CD4-positive, alpha-beta T cell treated with Interleukin-6 at 100 ng/mL for 8 hours (primary cell): ENCODE measurements at regions not wholly inside any gene's neighbourhood (a gene's known extent, or its start where the extent isn't known, plus 50 kb on each side); places are given as distances from the start of the nearest gene placed in this dataset.
"Not testable (repeated sequence)": the region's sequence is repeated elsewhere in the genome, so short reads cannot be mapped to it uniquely, and the experiment has no call there.

ENCODE experiments used
- DNase-seq: peaks from one replicate; pipeline ENCODE4 v3.0.0-alpha.2; 2020; ENCODE audit warnings: mixed read lengths, low spot score

GRCh38 chr4:12333083-12333482 is 904.4 kb upstream of the HS3ST1 start:
- not testable (repeated sequence) for DNase-seq

- DNase-seq = no peak
These were observed 896.3 kb upstream of the HS3ST1 start for GRCh38 chr4:12324965-12325364.

GRCh38 chr4:12319765-12320164 is 891.1 kb upstream of the HS3ST1 start:
- no peak for DNase-seq

- DNase-seq = no peak
These were observed 876.2 kb upstream of the HS3ST1 start for GRCh38 chr4:12304905-12305304.

GRCh38 chr4:12296366-12296765 is 867.7 kb upstream of the HS3ST1 start:
- DNase-seq = no peak

GRCh38 chr4:12293906-12294525 is 865.3 kb upstream of the HS3ST1 start:
- no peak for DNase-seq

- DNase-seq = no peak
These were observed 857.7 kb upstream of the HS3ST1 start for GRCh38 chr4:12286351-12286750.

- DNase-seq = no peak
These were observed 841.9 kb upstream of the HS3ST1 start for GRCh38 chr4:12270546-12270945.

- no peak for DNase-seq
These were observed 836.9 kb upstream of the HS3ST1 start for GRCh38 chr4:12265554-12265953.

GRCh38 chr4:12260453-12260852 is 831.8 kb upstream of the HS3ST1 start:
- no peak for DNase-seq

- no peak for DNase-seq
These were observed 816.3 kb upstream of the HS3ST1 start for GRCh38 chr4:12244973-12245372.

- no peak for DNase-seq
These were observed 813.7 kb upstream of the HS3ST1 start for GRCh38 chr4:12242354-12242753.

GRCh38 chr4:12239897-12240636 is 811.4 kb upstream of the HS3ST1 start:
- no peak for DNase-seq

- no peak for DNase-seq
These were observed 802.4 kb upstream of the HS3ST1 start for GRCh38 chr4:12231098-12231497.

GRCh38 chr4:12221031-12221430 is 792.3 kb upstream of the HS3ST1 start:
- no peak for DNase-seq

GRCh38 chr4:12211636-12212035 is 782.9 kb upstream of the HS3ST1 start:
- no peak for DNase-seq

GRCh38 chr4:12207396-12207795 is 778.7 kb upstream of the HS3ST1 start:
- no peak for DNase-seq

GRCh38 chr4:12206091-12206490 is 777.4 kb upstream of the HS3ST1 start:
- no peak for DNase-seq

- no peak for DNase-seq
These were observed 775.3 kb upstream of the HS3ST1 start for GRCh38 chr4:12203945-12204344.

GRCh38 chr4:12200226-12200625 is 771.5 kb upstream of the HS3ST1 start:
- DNase-seq = no peak

GRCh38 chr4:12186526-12186925 is 757.8 kb upstream of the HS3ST1 start:
- DNase-seq = no peak

GRCh38 chr4:12178614-12179610 is 750.2 kb upstream of the HS3ST1 start:
- DNase-seq = no peak

- no peak for DNase-seq
These were observed 748.7 kb upstream of the HS3ST1 start for GRCh38 chr4:12177416-12177815.
